GM12878 (cell line): ENCODE measurements at regions not wholly inside any gene's neighbourhood (a gene's known extent, or its start where the extent isn't known, plus 50 kb on each side); places are given as distances from the start of the nearest gene placed in this dataset.

ENCODE experiments used
- ATAC-seq: fragments of 200-7000 bp; cut with Tn5 transposase; 3 replicates; pipeline ENCODE4 v1.9.1; 2020; ENCODE audit warnings: mild to moderate bottlenecking, moderate library complexity
- BruUV-seq: library from RNA; stranded (reverse); fragments of 400-500 nt; replicated peaks from 2 replicates; lab custom pipeline; 2021; lab: Mats Ljungman, UMichigan
- CTCF ChIA-PET: fragments of 300-600 bp; sonication (Branson Sonifier 250); formaldehyde crosslinking; extraction: SDS; loops from one replicate; lab custom pipeline; 2021; ENCODE audit warnings: inconsistent platforms; lab: Yijun Ruan, JAX
- POLR2A ChIA-PET: fragments of 350-600 bp; formaldehyde crosslinking; extraction: SDS; loops from one replicate; lab custom pipeline; 2021; ENCODE audit warnings: inconsistent platforms; lab: Charles Lee
- RAD21 ChIA-PET: fragments of 300-600 bp; sonication (Branson Sonifier 250); formaldehyde crosslinking; loops from one replicate; lab custom pipeline; 2023; ENCODE audit warnings: antibody characterized with exemption; ENCODE audit not compliant: unreplicated experiment; lab: Charles Lee
- SMC1A ChIA-PET: fragments of 300-600 bp; sonication (Branson Sonifier 250); formaldehyde crosslinking; loops from one replicate; lab custom pipeline; 2023; ENCODE audit not compliant: unreplicated experiment, uncharacterized antibody; lab: Charles Lee
- DNase-seq: peaks from one replicate; pipeline ENCODE4 v3.0.0-alpha.2; 2011; ENCODE audit warnings: low read depth, low spot score
- FAIRE-seq: peaks from 3 replicates; lab custom pipeline; 2011; peaks lifted over from hg19 to GRCh38; lab: Jason Lieb, UNC
- H2AFZ ChIP-seq: 2 replicates; pipeline ENCODE4 v1.6.0; 2011; ENCODE audit warnings: low read depth, low read length, control low read depth; ENCODE audit not compliant: control insufficient read depth
- H3K27ac ChIP-seq: 2 replicates; pipeline ENCODE4 v1.5.1; 2011; ENCODE audit warnings: control low read depth; ENCODE audit not compliant: control insufficient read depth, insufficient read depth
- H3K27me3 ChIP-seq, 2 experiments: replicated peaks in 1 of 2; 2 replicates each; pipeline versions ENCODE4 v1.6.0 to v1.6.1; 2011; ENCODE audit warnings: low read length in 1 of 2; ENCODE audit not compliant: control insufficient read depth in 2 of 2, insufficient read depth in 2 of 2
- H3K36me3 ChIP-seq, 2 experiments: 2 replicates each; pipeline ENCODE4 v1.5.1; 2011; ENCODE audit warnings: low read length in 1 of 2; ENCODE audit not compliant: control insufficient read depth in 2 of 2, insufficient read depth in 2 of 2
- H3K4me1 ChIP-seq: 2 replicates; pipeline ENCODE4 v1.6.1; 2011; ENCODE audit warnings: mild to moderate bottlenecking, low read length, moderate library complexity, mixed read lengths; ENCODE audit not compliant: control insufficient read depth, insufficient read depth
- H3K4me2 ChIP-seq: 2 replicates; pipeline ENCODE4 v1.6.0; 2011; ENCODE audit warnings: control low read depth; ENCODE audit not compliant: control insufficient read depth, insufficient read depth
- H3K4me3 ChIP-seq: fragments of 200-600 bp; sonication (generic); 2 replicates; pipeline ENCODE4 v1.5.1; 2016
- H3K79me2 ChIP-seq: 2 replicates; pipeline ENCODE4 v1.6.0; 2011; ENCODE audit warnings: low read length; ENCODE audit not compliant: control insufficient read depth, insufficient read depth
- H3K9ac ChIP-seq: 2 replicates; pipeline ENCODE4 v1.8.0; 2011; ENCODE audit warnings: low read length, control low read depth, mixed read lengths; ENCODE audit not compliant: control insufficient read depth, insufficient read depth
- H3K9me3 ChIP-seq: replicated peaks from 3 replicates; pipeline ENCODE4 v1.5.1; 2011; ENCODE audit warnings: mild to moderate bottlenecking, low read length; ENCODE audit not compliant: control insufficient read depth, insufficient read depth
- H4K20me1 ChIP-seq: 2 replicates; pipeline ENCODE4 v1.6.0; 2011; ENCODE audit not compliant: control insufficient read depth, insufficient read depth
- ASH2L ChIP-seq: fragments of 300-600, 200-600 bp; sonication (generic); IDR thresholded peaks from 2 replicates; pipeline ENCODE4 v1.6.1; 2017; ENCODE audit warnings: low read depth, mild to moderate bottlenecking, borderline replicate concordance
- BACH1 ChIP-seq: fragments of 450-650 bp; IDR thresholded peaks from 2 replicates; pipeline ENCODE4 v1.6.1; 2017; ENCODE audit warnings: mild to moderate bottlenecking, borderline replicate concordance
- FOS ChIP-seq: IDR thresholded peaks from 3 replicates; pipeline ENCODE4 v1.6.1; 2011; ENCODE audit warnings: borderline replicate concordance; ENCODE audit not compliant: insufficient read length; ENCODE audit errors: extremely low read depth
- FOXK2 ChIP-seq: fragments of 450-650 bp; IDR thresholded peaks from 2 replicates; pipeline ENCODE4 v1.6.1; 2017; ENCODE audit warnings: mild to moderate bottlenecking, moderate library complexity
- KLF5 ChIP-seq: fragments of 450-650 bp; IDR thresholded peaks from 2 replicates; pipeline ENCODE4 v1.6.1; 2014; ENCODE audit warnings: mild to moderate bottlenecking; ENCODE audit not compliant: partially characterized antibody
- LARP7 ChIP-seq: fragments of 450-650 bp; IDR thresholded peaks from 2 replicates; pipeline ENCODE4 v1.6.1; 2017; ENCODE audit warnings: mild to moderate bottlenecking
- POU2F2 ChIP-seq: IDR thresholded peaks from 3 replicates; pipeline ENCODE4 v1.6.1; 2011; ENCODE audit warnings: low read depth, mild to moderate bottlenecking, low read length, borderline replicate concordance
- SP1 ChIP-seq: IDR thresholded peaks from one replicate; pipeline ENCODE4 v1.6.1; 2011; ENCODE audit warnings: low read depth, low read length
- STAT3 ChIP-seq: IDR thresholded peaks from 2 replicates; pipeline ENCODE4 v1.6.1; 2011; ENCODE audit warnings: low read depth, low read length, improper control_type of control experiment
- TCF7 ChIP-seq: IDR thresholded peaks from 2 replicates; pipeline ENCODE4 v1.6.1; 2014; ENCODE audit warnings: antibody characterized with exemption, borderline replicate concordance
- ZSCAN29 ChIP-seq: fragments of 450-650 bp; IDR thresholded peaks from 2 replicates; pipeline ENCODE4 v1.6.1; 2017; ENCODE audit warnings: mild to moderate bottlenecking, moderate library complexity
- WGBS: methylation state at CpG from one replicate; pipeline ENCODE4 v1.1.6; 2016; ENCODE audit warnings: low lambda C conversion rate; ENCODE audit not compliant: insufficient replicate concordance, insufficient coverage; ENCODE audit errors: missing lambda C conversion rate; 5-methylcytosine and 5-hydroxymethylcytosine counted together
- in situ Hi-C: fragments of 300-500 bp; cut with MboI; formaldehyde crosslinking; loops from 9 replicates; pipeline ENCODE4 v1.14.3; 2018; ENCODE audit warnings: mixed read lengths
- intact Hi-C: fragments of 100-400 bp; cut with micrococcal nuclease; formaldehyde crosslinking; loops from one replicate; pipeline ENCODE4 v1.14.2; 2022; ENCODE audit not compliant: unreplicated experiment
- TF ChIP-seq, protein P1 (sequence below): IDR thresholded peaks from 2 replicates; pipeline ENCODE4 v1.6.1; 2012; ENCODE audit warnings: low read depth, low read length, improper control_type of control experiment
- TF ChIP-seq, protein P2 (sequence below): fragments of 450-650 bp; IDR thresholded peaks from 2 replicates; pipeline ENCODE4 v1.6.1; 2017; ENCODE audit warnings: mild to moderate bottlenecking

GRCh38 chr13:37923236-37923635 lies 53.7 kb upstream of the TRPC4 start:
- no TSS peak for BruUV-seq
- CTCF ChIA-PET, result no interaction called here
- intact Hi-C loops, result no loop called here
- TF ChIP-seq, protein P1, sequence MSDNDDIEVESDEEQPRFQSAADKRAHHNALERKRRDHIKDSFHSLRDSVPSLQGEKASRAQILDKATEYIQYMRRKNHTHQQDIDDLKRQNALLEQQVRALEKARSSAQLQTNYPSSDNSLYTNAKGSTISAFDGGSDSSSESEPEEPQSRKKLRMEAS, result no peak
- TF ChIP-seq, all 136 proteins: peak for 0
- no peaks in the 10 kb centered on the region for H4K20me1 ChIP-seq
- H3K79me2 ChIP-seq, result no peaks in the 10 kb centered on the region
- no peak for FAIRE-seq
- H3K4me3 ChIP-seq, result no peak overlapping the region
- ChIA-PET RAD21 (no interaction called here), SMC1A (interaction anchor here (0.5 kb wide), 1 partner anchor 441 kb away, joined by 3 read pairs; no protein-coding TSS in a partner anchor), POLR2A (interaction anchor here (0.6 kb wide), 1 partner anchor 611 kb away, joined by 3 read pairs; no protein-coding TSS in a partner anchor)
- DNase-seq, result no peak
- no peak overlapping the region for H3K4me2 ChIP-seq
- H3K9me3 ChIP-seq, result no peaks in the 10 kb centered on the region
- no peak overlapping the region for H2AFZ ChIP-seq
- no peak overlapping the region for H3K9ac ChIP-seq
- no peaks in the 10 kb centered on the region for H3K27me3 ChIP-seq
- ATAC-seq, result no peak
- no peaks in the 10 kb centered on the region for H3K36me3 ChIP-seq
- in situ Hi-C loops, result no loop called here
- no peak overlapping the region for H3K27ac ChIP-seq
- H3K4me1 ChIP-seq, result no peaks in the 10 kb centered on the region

DNA sequence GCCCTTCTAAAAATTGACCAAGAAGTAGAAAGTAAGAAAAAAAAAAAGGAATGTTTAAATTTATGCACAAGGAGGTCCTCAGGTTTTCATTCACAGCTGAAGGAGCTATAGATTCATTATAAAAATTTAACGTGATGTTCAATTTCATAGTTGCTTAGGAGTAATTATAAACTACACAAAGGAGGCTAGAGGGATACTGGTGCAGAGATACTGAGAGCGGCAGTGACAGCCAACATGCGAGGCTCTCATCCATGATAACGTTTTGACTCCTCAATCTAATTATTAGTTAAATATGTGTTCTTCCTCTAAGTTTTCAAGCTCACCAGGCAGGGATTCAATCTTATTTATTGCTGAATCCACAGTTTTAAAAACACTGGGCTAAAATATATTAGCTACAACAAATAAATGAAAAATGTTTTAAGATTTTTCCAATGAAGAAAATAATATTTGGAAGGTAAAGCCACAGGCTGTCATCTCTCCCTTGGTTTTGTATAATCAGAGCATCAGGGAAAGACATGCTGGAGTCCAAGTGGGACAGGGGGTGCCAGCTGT lies 49.8 kb upstream of the TRPC4 start:
- H3K4me1 ChIP-seq, result no peaks in the 10 kb centered on the region
- ChIA-PET CTCF (no interaction called here), SMC1A (no interaction called here), POLR2A (no interaction called here), RAD21 (no interaction called here)
- no peak for DNase-seq
- H3K4me2 ChIP-seq, result no peak overlapping the region
- no TSS peak for BruUV-seq
- H2AFZ ChIP-seq, result no peak overlapping the region
- H4K20me1 ChIP-seq, result no peaks in the 10 kb centered on the region
- 45% methylated on average over 4 of the region's 4 CpGs for WGBS
- H3K79me2 ChIP-seq, result no peaks in the 10 kb centered on the region
- H3K27ac ChIP-seq, result no peak overlapping the region
- no peak for FAIRE-seq
- no peaks in the 10 kb centered on the region; the same call in 2 of the 3 replicates for H3K9me3 ChIP-seq
- intact Hi-C loops, result no loop called here
- in situ Hi-C loops, result no loop called here
- H3K4me3 ChIP-seq, result no peak overlapping the region
- no peaks in the 10 kb centered on the region for H3K36me3 ChIP-seq
- H3K27me3 ChIP-seq, result no peaks in the 10 kb centered on the region
- H3K9ac ChIP-seq, result no peak overlapping the region
- no peak for ATAC-seq
- TF ChIP-seq STAT3 (no peak), ZSCAN29 (no peak), ASH2L (no peak), TCF7 (no peak), FOXK2 (no peak), BACH1 (no peak), POU2F2 (no peak), FOS (no peak), LARP7 (no peak), KLF5 (no peak), SP1 (no peak)
- TF ChIP-seq, protein P2, sequence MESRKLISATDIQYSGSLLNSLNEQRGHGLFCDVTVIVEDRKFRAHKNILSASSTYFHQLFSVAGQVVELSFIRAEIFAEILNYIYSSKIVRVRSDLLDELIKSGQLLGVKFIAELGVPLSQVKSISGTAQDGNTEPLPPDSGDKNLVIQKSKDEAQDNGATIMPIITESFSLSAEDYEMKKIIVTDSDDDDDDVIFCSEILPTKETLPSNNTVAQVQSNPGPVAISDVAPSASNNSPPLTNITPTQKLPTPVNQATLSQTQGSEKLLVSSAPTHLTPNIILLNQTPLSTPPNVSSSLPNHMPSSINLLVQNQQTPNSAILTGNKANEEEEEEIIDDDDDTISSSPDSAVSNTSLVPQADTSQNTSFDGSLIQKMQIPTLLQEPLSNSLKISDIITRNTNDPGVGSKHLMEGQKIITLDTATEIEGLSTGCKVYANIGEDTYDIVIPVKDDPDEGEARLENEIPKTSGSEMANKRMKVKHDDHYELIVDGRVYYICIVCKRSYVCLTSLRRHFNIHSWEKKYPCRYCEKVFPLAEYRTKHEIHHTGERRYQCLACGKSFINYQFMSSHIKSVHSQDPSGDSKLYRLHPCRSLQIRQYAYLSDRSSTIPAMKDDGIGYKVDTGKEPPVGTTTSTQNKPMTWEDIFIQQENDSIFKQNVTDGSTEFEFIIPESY, result no peak
